Neutrophil (primary cell): ENCODE measurements at regions not wholly inside any gene's neighbourhood (a gene's known extent, or its start where the extent isn't known, plus 50 kb on each side); places are given as distances from the start of the nearest gene placed in this dataset.

Experiments used
- H3K27ac ChIP-seq: fragments of 200-600 bp; sonication (generic); 2 replicates; pipeline ENCODE4 v1.5.1; 2016; ENCODE audit warnings: mild to moderate bottlenecking, moderate library complexity
- H3K27me3 ChIP-seq: fragments of 200-600 bp; sonication (generic); 2 replicates; pipeline ENCODE4 v1.6.0; 2016; ENCODE audit warnings: mild to moderate bottlenecking
- H3K36me3 ChIP-seq: fragments of 200-600 bp; sonication (generic); 2 replicates; pipeline ENCODE4 v1.5.1; 2017
- H3K4me1 ChIP-seq, 2 experiments: fragments of 200-600 bp in 1 of 2; sonication (generic) in 1 of 2; 1 replicate in 1 of 2; 2 replicates in 1 of 2; pipeline versions ENCODE4 v1.5.1 to v1.6.1; 2013 to 2016; ENCODE audit warnings: low read depth in 1 of 2, low read length in 1 of 2, mild to moderate bottlenecking in 1 of 2, moderate library complexity in 1 of 2; ENCODE audit not compliant: control insufficient read depth in 1 of 2, insufficient read depth in 1 of 2
- H3K4me3 ChIP-seq, 2 experiments: fragments of 200-600 bp in 1 of 2; sonication (generic) in 1 of 2; 1 replicate in 1 of 2; 2 replicates in 1 of 2; pipeline ENCODE4 v1.5.1; 2013 to 2016; ENCODE audit warnings: low read depth in 1 of 2, low read length in 1 of 2, mild to moderate bottlenecking in 1 of 2, moderate library complexity in 1 of 2
- H3K9me3 ChIP-seq: fragments of 200-600 bp; sonication (generic); 2 replicates; pipeline ENCODE4 v1.5.1; 2016
- TF ChIP-seq, protein P1 (sequence below): fragments of 200-600 bp; sonication (generic); IDR thresholded peaks from 2 replicates; pipeline ENCODE4 v1.5.1; 2016; ENCODE audit warnings: antibody characterized with exemption

DNA sequence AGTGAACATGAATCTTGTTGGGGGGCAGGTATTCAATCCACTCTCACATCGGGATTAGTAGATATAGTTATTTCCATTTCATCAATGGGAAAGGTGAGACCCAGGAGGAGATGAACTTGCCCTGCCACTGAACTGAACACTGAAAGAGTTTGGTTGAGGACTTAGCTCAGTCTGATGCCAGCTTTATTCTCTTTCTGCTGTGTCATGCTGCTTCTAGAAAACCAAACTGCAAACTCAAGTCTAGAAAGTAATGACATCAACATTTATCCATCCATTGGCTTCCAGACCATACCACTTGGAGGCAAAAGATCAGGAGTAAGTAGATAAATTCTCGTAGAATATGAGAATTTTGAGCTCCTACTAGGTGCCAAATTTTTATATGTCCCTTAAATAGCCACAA, 288.0 kb upstream of the CTNNB1 start:
- TF ChIP-seq, protein P1, sequence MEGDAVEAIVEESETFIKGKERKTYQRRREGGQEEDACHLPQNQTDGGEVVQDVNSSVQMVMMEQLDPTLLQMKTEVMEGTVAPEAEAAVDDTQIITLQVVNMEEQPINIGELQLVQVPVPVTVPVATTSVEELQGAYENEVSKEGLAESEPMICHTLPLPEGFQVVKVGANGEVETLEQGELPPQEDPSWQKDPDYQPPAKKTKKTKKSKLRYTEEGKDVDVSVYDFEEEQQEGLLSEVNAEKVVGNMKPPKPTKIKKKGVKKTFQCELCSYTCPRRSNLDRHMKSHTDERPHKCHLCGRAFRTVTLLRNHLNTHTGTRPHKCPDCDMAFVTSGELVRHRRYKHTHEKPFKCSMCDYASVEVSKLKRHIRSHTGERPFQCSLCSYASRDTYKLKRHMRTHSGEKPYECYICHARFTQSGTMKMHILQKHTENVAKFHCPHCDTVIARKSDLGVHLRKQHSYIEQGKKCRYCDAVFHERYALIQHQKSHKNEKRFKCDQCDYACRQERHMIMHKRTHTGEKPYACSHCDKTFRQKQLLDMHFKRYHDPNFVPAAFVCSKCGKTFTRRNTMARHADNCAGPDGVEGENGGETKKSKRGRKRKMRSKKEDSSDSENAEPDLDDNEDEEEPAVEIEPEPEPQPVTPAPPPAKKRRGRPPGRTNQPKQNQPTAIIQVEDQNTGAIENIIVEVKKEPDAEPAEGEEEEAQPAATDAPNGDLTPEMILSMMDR, result no peak
- no peaks in the 10 kb centered on the region for H3K4me1 ChIP-seq
- no peak overlapping the region for H3K27ac ChIP-seq
- no peaks in the 10 kb centered on the region for H3K27me3 ChIP-seq
- H3K36me3 ChIP-seq, result no peaks in the 10 kb centered on the region
- no peak overlapping the region for H3K4me3 ChIP-seq
- H3K9me3 ChIP-seq, result no peaks in the 10 kb centered on the region

DNA sequence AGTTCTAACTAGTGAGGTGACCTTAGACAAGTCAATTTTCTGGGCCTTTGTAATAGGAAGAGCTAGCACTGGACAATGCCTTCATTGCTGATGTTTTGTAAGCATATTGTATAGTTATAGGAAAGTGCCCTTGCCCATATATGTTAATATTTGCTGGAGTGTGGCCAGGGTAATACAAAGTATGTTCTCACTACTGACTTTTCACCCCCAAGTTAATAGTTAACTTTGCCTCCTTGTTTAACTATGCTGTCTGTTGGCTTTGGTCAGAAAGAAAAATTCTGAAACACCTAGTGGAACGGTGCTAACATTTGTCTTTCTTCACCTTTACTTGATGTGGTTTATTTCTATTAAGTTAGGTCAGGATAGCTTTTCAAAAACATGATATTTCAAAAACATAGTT, 287.4 kb upstream of the CTNNB1 start:
- H3K4me1 ChIP-seq, result no peaks in the 10 kb centered on the region
- H3K27ac ChIP-seq, result no peak overlapping the region
- no peak overlapping the region for H3K4me3 ChIP-seq
- no peaks in the 10 kb centered on the region for H3K36me3 ChIP-seq
- no peaks in the 10 kb centered on the region for H3K27me3 ChIP-seq
- H3K9me3 ChIP-seq, result no peaks in the 10 kb centered on the region
- TF ChIP-seq, protein P1, result no peak

DNA sequence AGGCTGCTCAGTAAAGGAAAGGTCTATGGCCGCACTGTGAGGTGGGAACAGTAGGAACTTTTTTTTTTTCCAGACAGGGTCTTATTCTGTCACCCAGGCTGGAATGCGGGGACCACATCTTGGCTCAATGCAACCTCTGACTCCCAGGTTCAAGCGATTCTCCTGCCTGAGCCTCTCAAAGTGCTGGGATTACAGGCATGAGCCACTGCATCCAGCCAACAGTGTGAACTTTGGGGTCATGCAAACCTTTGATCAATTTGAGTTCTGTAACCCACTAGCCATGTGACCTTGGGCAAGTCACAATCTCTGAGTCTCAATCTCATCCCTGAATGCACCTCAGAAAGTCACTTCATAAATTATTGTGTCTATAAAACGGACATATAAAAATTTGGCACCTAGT, 286.8 kb upstream of the CTNNB1 start:
- no peaks in the 10 kb centered on the region for H3K4me1 ChIP-seq
- TF ChIP-seq, protein P1, result no peak
- H3K27ac ChIP-seq, result no peak overlapping the region
- H3K9me3 ChIP-seq, result no peaks in the 10 kb centered on the region
- H3K36me3 ChIP-seq, result no peaks in the 10 kb centered on the region
- no peaks in the 10 kb centered on the region for H3K27me3 ChIP-seq
- H3K4me3 ChIP-seq, result no peak overlapping the region

DNA sequence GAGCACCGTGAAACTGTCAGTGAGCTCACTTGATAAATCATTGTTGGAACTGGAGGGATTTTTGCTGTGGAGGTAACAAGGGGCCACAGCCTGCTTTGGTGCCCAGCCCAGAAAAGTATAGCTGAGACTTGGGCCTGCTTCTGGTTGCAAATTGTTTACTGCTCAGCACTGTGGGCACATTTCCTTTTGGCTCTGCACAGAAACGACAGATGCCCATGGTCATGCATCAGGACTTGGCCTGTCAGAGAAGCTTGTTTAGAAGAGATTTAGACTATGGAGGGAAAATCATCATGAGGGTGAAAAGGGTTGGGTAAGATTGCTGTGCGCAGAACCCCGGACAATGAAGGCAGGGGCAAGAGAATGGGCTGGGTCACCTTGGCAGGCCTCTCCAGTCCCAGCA, 286.1 kb upstream of the CTNNB1 start:
- Histone ChIP-seq H3K36me3 (no peaks in the 10 kb centered on the region), H3K9me3 (no peaks in the 10 kb centered on the region), H3K4me3 (no peak overlapping the region), H3K27me3 (no peaks in the 10 kb centered on the region), H3K27ac (no peak overlapping the region), H3K4me1 (no peaks in the 10 kb centered on the region)
- TF ChIP-seq, protein P1, result no peak

DNA sequence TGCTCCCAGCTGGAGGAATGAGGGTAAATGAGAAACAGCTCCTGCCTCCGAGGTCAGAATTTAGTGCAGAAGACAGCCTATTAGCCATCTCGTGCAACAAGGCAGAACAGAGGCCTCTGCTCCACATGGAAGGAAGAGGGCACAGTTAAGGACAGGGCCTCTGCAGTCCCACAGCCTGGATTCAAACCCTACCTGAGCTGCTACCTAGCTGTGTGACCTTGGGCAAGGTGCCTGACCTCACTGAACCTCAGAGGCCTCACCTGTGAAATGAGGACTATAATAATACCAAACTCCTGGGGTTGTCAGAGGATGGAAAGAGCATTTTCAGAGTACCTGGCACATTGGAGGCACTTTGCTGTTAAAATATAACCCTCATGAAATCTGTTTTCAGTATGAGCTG, 285.7 kb upstream of the CTNNB1 start:
- Histone ChIP-seq H3K4me3 (no peak overlapping the region), H3K36me3 (no peaks in the 10 kb centered on the region), H3K9me3 (no peaks in the 10 kb centered on the region), H3K27me3 (no peaks in the 10 kb centered on the region), H3K4me1 (no peaks in the 10 kb centered on the region), H3K27ac (no peak overlapping the region)
- TF ChIP-seq, protein P1, result no peak

DNA sequence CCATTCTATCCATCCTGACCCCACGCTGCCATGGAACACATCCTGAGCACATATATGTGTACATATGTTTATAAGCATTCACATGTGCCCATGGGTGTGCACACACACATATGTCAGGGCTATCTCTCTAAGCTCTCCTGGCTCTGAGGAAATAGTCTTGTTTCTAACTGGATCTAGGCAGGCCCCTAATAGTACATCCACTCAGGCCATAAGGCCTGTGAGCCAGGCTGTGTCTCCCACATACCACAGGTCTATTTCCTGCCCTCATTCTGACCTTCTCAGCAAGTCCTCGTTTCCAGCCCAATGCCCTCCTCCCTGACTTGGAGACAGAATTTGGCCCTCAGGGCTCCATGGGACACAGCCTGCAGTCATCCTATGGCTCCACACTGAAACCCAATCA, 284.8 kb upstream of the CTNNB1 start:
- no peaks in the 10 kb centered on the region for H3K4me1 ChIP-seq
- no peaks in the 10 kb centered on the region for H3K36me3 ChIP-seq
- H3K27ac ChIP-seq, result no peak overlapping the region
- no peaks in the 10 kb centered on the region for H3K27me3 ChIP-seq
- no peak overlapping the region for H3K4me3 ChIP-seq
- TF ChIP-seq, protein P1, result no peak
- no peaks in the 10 kb centered on the region for H3K9me3 ChIP-seq
